ENCODE measurements at regions not wholly inside any gene's neighbourhood (a gene's known extent, or its start where the extent isn't known, plus 50 kb on each side); places are given as distances from the start of the nearest gene placed in this dataset.

GRCh38 chr6:85115376-85115775, 334.5 kb upstream of the NT5E start:
- no peak for TF ChIP-seq CTCF (conservative IDR thresholded peaks at IDR 0.05 in 1 of 2, IDR thresholded peaks at IDR 0.05 in 1 of 2; ENCODE audit: extremely low read depth in 1 of 2, insufficient read depth in 1 of 2, low read depth in 1 of 2, low read length in 2 of 2)
- no peak for TF ChIP-seq EZH2 (IDR thresholded peaks at IDR 0.05; ENCODE audit: borderline replicate concordance, low read length)
